ENCODE measurements at regions not wholly inside any gene's neighbourhood (a gene's known extent, or its start where the extent isn't known, plus 50 kb on each side); places are given as distances from the start of the nearest gene placed in this dataset.
"Not testable (repeated sequence)": the region's sequence is repeated elsewhere in the genome, so short reads cannot be mapped to it uniquely, and the experiment has no call there.

GRCh38 chr1:797649-798048, 111.2 kb upstream of the OR4F16 start:
- not testable (repeated sequence) for H3K4me1 ChIP-seq (ENCODE audit: control insufficient read depth, insufficient read depth, low read length); H3K4me3 ChIP-seq (ENCODE audit: low read length); H3K27ac ChIP-seq (ENCODE audit: low read length); DNase-seq; H3K36me3 ChIP-seq (ENCODE audit: control insufficient read depth, insufficient read depth, low read length); H3K27me3 ChIP-seq (ENCODE audit: control insufficient read depth, insufficient read depth, low read length); H3K9me3 ChIP-seq (ENCODE audit: control insufficient read depth, low read depth, low read length)
- WGBS (ENCODE audit: insufficient coverage, low lambda C conversion rate) = no CpG with 5 or more reads among the region's 6 CpGs

GRCh38 chr1:800397-800796, 113.9 kb upstream of the OR4F16 start:
- not testable (repeated sequence) for H3K27ac ChIP-seq (ENCODE audit: low read length)

GRCh38 chr1:804378-805115, 118.1 kb upstream of the OR4F16 start:
- DNase-seq; H3K27me3 ChIP-seq (ENCODE audit: control insufficient read depth, insufficient read depth, low read length); H3K27ac ChIP-seq (ENCODE audit: low read length); H3K36me3 ChIP-seq (ENCODE audit: control insufficient read depth, insufficient read depth, low read length); H3K4me1 ChIP-seq (ENCODE audit: control insufficient read depth, insufficient read depth, low read length); H3K4me3 ChIP-seq (ENCODE audit: low read length); H3K9me3 ChIP-seq (ENCODE audit: control insufficient read depth, low read depth, low read length): not testable (repeated sequence)
- WGBS (ENCODE audit: insufficient coverage, low lambda C conversion rate) = no CpG with 5 or more reads among the region's 6 CpGs

More at GRCh38 chr1:800397-800796, 113.9 kb upstream of the OR4F16 start:
- not testable (repeated sequence) for H3K4me1 ChIP-seq (ENCODE audit: control insufficient read depth, insufficient read depth, low read length); H3K36me3 ChIP-seq (ENCODE audit: control insufficient read depth, insufficient read depth, low read length); DNase-seq; H3K4me3 ChIP-seq (ENCODE audit: low read length); H3K27me3 ChIP-seq (ENCODE audit: control insufficient read depth, insufficient read depth, low read length); H3K9me3 ChIP-seq (ENCODE audit: control insufficient read depth, low read depth, low read length)
- no CpG with 5 or more reads among the region's 7 CpGs for WGBS (ENCODE audit: insufficient coverage, low lambda C conversion rate)

- DNase-seq; H3K9me3 ChIP-seq (ENCODE audit: control insufficient read depth, low read depth, low read length); H3K36me3 ChIP-seq (ENCODE audit: control insufficient read depth, insufficient read depth, low read length); H3K27me3 ChIP-seq (ENCODE audit: control insufficient read depth, insufficient read depth, low read length); H3K27ac ChIP-seq (ENCODE audit: low read length); H3K4me1 ChIP-seq (ENCODE audit: control insufficient read depth, insufficient read depth, low read length); H3K4me3 ChIP-seq (ENCODE audit: low read length): not testable (repeated sequence)
- no CpG with 5 or more reads among the region's 5 CpGs for WGBS (ENCODE audit: insufficient coverage, low lambda C conversion rate)
These were observed 118.4 kb upstream of the SAMD11 start for GRCh38 chr1:805310-805709.

- not testable (repeated sequence) for H3K27me3 ChIP-seq (ENCODE audit: control insufficient read depth, insufficient read depth, low read length); H3K4me1 ChIP-seq (ENCODE audit: control insufficient read depth, insufficient read depth, low read length); DNase-seq; H3K36me3 ChIP-seq (ENCODE audit: control insufficient read depth, insufficient read depth, low read length); H3K4me3 ChIP-seq (ENCODE audit: low read length); H3K9me3 ChIP-seq (ENCODE audit: control insufficient read depth, low read depth, low read length); H3K27ac ChIP-seq (ENCODE audit: low read length)
- WGBS (ENCODE audit: insufficient coverage, low lambda C conversion rate) = no CpG with 5 or more reads among the region's 3 CpGs
These were observed 116.7 kb upstream of the SAMD11 start for GRCh38 chr1:807066-807465.

GRCh38 chr1:807699-808390, 115.9 kb upstream of the SAMD11 start:
- not testable (repeated sequence) for H3K36me3 ChIP-seq (ENCODE audit: control insufficient read depth, insufficient read depth, low read length); H3K27me3 ChIP-seq (ENCODE audit: control insufficient read depth, insufficient read depth, low read length); H3K4me3 ChIP-seq (ENCODE audit: low read length); H3K27ac ChIP-seq (ENCODE audit: low read length); DNase-seq; H3K4me1 ChIP-seq (ENCODE audit: control insufficient read depth, insufficient read depth, low read length); H3K9me3 ChIP-seq (ENCODE audit: control insufficient read depth, low read depth, low read length)
- no CpG with 5 or more reads among the region's 4 CpGs for WGBS (ENCODE audit: insufficient coverage, low lambda C conversion rate)

GRCh38 chr1:810949-811348, 112.8 kb upstream of the SAMD11 start:
- H3K27me3 ChIP-seq (ENCODE audit: control insufficient read depth, insufficient read depth, low read length); DNase-seq; H3K9me3 ChIP-seq (ENCODE audit: control insufficient read depth, low read depth, low read length); H3K36me3 ChIP-seq (ENCODE audit: control insufficient read depth, insufficient read depth, low read length); H3K4me1 ChIP-seq (ENCODE audit: control insufficient read depth, insufficient read depth, low read length); H3K27ac ChIP-seq (ENCODE audit: low read length); H3K4me3 ChIP-seq (ENCODE audit: low read length): not testable (repeated sequence)
- no CpG with 5 or more reads among the region's 2 CpGs for WGBS (ENCODE audit: insufficient coverage, low lambda C conversion rate)

GRCh38 chr1:812535-813127, 111.1 kb upstream of the SAMD11 start:
- not testable (repeated sequence) for H3K4me3 ChIP-seq (ENCODE audit: low read length); H3K36me3 ChIP-seq (ENCODE audit: control insufficient read depth, insufficient read depth, low read length); H3K9me3 ChIP-seq (ENCODE audit: control insufficient read depth, low read depth, low read length); DNase-seq; H3K27me3 ChIP-seq (ENCODE audit: control insufficient read depth, insufficient read depth, low read length); H3K4me1 ChIP-seq (ENCODE audit: control insufficient read depth, insufficient read depth, low read length); H3K27ac ChIP-seq (ENCODE audit: low read length)
- WGBS (ENCODE audit: insufficient coverage, low lambda C conversion rate) = no CpG with 5 or more reads among the region's 5 CpGs

GRCh38 chr1:814543-814942, 109.2 kb upstream of the SAMD11 start:
- not testable (repeated sequence) for H3K27ac ChIP-seq (ENCODE audit: low read length); H3K4me3 ChIP-seq (ENCODE audit: low read length); H3K4me1 ChIP-seq (ENCODE audit: control insufficient read depth, insufficient read depth, low read length); DNase-seq; H3K36me3 ChIP-seq (ENCODE audit: control insufficient read depth, insufficient read depth, low read length); H3K9me3 ChIP-seq (ENCODE audit: control insufficient read depth, low read depth, low read length); H3K27me3 ChIP-seq (ENCODE audit: control insufficient read depth, insufficient read depth, low read length)
- WGBS (ENCODE audit: insufficient coverage, low lambda C conversion rate) = no CpG with 5 or more reads among the region's 7 CpGs

GRCh38 chr1:815147-815922, 108.4 kb upstream of the SAMD11 start:
- not testable (repeated sequence) for DNase-seq; H3K4me3 ChIP-seq (ENCODE audit: low read length); H3K27ac ChIP-seq (ENCODE audit: low read length); H3K27me3 ChIP-seq (ENCODE audit: control insufficient read depth, insufficient read depth, low read length); H3K4me1 ChIP-seq (ENCODE audit: control insufficient read depth, insufficient read depth, low read length); H3K9me3 ChIP-seq (ENCODE audit: control insufficient read depth, low read depth, low read length); H3K36me3 ChIP-seq (ENCODE audit: control insufficient read depth, insufficient read depth, low read length)
- WGBS (ENCODE audit: insufficient coverage, low lambda C conversion rate) = no CpG with 5 or more reads among the region's 4 CpGs

Measured in large intestine (tissue), 3 donors.